GM19351 (cell line): ENCODE measurements at regions not wholly inside any gene's neighbourhood (a gene's known extent, or its start where the extent isn't known, plus 50 kb on each side); places are given as distances from the start of the nearest gene placed in this dataset.

Experiments
- ATAC-seq: cut with Tn5 transposase; IDR thresholded peaks from one replicate; pipeline ENCODE4 v1.9.1; 2021; ENCODE audit warnings: mild to moderate bottlenecking, moderate library complexity; ENCODE audit not compliant: unreplicated experiment

DNA sequence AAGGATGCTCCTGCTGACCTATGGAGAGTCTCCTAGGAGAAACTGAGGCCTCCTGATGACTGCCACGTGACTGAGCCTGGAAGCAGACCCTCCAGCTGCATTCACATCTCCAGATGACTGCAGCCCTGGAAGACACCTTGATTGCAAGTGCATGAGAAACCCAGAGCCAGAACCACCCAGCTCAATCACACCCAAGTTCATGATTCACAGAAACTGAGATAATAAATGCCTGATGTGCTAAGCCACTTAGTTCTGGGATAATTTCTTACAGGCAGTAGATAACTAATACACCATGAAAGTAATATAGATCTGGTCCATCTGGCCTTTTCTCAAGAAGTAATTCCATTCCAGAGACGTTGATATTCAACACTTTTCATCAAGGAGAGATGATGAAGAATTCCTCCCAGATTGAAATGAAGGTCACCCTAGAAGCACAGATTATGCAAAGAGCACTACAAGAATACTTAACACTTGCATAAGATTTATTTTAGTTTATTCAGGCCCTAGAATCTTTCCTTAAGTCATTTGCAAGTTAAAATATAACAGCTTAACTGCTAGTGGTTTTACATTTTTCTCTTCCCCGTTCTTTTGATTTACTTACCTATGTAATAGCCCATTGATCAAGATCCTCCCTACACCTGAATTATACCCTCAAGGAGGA is 208.2 kb upstream of the INHBA start:
- ATAC-seq = no peak

DNA sequence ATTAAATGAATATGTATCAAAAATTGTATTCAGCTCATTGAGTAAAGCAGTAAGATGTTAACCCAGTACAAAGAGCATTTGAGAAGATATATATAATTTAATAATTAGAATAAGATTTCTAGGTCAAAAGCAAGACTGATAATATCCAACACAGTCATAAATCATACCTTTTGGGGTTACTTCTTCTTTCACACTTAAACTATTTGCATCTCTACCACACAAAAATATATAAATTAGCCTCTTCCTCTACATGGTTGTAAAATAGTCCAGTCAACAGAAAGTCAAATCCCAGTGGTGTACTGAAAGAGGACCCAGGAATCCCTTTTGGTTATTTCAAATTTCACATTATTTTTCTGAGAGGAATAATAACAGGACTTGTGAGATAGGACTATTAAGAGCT is 204.6 kb upstream of the INHBA start:
- ATAC-seq = peak; percentile 55

DNA sequence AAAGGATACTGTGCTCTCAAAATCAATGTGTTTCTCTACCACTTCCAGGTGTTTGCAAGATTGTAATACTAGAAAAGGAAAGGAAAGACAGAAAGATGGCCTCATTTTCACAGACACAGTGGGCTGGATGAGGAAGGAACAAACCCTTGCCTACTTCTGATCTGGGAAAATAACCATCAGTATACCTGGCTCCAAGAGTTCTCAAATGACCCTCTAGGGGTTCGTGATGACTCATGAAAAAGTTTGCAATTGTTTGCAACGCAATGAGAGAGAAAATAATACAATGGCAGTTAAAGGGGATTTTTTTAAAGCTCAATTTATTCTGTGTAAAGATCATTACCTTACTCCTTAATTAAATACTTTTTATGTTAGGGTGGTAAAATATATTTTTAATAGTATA is 197.6 kb upstream of the INHBA start:
- no peak for ATAC-seq

DNA sequence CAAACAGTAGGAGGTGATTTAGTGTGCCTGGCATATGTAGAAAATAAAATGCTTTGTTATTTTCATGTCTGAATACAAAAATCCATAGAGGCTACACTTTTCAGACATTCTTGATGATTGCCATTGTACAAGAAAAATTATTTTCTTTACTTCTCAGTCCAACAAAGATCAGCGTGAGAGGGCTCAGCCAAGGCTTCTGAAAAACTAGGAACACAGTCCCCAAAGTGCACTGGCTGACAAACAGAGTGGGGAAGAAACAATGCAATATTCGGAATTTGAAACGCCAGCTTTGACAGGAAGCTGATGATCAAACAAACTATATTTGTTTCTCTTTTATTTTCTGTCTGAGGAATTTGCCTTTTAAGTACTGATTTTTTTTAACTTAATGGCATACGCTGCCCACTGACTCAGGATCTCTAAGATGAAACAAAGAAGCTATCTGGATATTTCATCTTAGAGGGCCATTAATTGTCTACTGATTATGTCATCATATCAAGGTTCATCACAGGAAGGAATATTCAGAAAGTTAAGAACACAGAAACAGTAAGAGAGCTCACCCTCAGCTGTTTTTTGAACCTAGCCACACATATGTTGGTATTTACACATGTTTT is 197.0 kb upstream of the INHBA start:
- no peak for ATAC-seq

DNA sequence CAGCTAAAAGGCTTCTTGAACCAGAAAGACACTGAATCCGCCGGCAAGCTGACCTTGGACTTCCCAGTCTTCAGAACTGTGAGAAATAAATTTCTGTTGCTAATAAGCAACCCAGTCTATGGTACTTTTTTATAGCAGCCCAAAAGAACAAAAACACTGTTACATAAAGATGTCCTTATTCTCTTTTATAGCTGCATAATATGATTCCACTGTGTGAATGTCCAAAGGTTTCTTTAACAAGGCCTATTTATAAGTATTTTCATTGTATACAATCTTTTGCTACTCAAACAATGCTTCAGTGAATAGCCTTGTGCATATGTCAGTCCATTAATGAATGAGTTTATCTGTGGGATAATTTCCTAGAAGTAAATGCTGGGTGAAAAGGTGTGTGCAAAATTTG is 190.8 kb upstream of the INHBA start:
- ATAC-seq = no peak

DNA sequence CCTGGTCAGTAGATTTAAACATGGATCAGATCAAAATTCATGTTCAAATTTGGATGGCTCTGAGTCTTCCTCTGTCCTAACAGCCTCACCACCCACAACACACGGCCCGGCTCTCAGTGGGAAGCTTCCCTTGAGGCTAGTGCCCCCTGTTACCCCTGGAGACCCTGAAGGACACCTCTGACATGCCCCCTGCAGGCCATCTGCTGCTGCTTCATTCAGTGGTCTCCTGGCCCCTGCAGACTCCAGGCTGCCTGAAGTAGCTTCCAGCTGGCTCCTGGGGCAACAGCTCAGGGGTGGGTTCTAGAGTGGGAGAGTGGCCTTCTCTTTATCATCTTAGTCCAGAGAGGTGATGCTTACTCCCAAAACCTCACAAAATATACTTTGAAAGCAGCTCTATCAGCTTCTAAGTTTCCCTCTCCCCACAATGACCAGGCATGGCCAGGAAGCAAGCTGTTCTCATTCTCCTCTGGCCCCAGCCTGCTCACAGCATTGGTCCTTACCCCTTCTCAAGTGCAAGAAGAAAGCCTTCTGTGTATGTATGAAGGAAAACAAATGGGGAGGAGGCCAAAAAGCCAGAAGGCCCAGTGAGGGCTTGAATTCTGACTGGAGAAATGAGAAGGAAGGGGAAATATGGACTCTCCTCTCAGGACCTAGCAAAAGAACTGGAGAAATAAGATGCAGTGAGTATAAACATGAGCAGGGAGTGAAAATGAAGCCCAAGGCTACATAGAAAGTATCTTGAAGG is 189.6 kb upstream of the INHBA start:
- ATAC-seq = peak; percentile 38

DNA sequence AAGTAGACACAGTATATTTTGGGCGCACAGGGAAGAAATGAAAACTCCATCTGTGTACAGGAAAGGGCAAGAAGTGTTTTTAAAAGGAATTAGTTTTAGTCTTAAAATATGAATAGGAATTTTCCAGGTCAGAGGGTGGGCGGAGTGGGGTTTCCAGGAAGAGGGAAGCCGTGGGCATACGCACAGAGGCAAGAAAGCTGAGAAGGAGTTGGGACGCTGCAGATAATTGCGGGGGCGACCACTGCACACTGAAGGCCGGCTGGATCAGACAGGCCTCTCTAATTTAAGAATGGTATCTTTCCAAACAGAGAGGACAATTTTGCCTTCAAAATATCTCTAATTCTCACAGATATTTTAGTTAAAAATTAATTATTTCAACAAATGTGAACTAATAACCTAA is 189.1 kb upstream of the INHBA start:
- no peak for ATAC-seq

DNA sequence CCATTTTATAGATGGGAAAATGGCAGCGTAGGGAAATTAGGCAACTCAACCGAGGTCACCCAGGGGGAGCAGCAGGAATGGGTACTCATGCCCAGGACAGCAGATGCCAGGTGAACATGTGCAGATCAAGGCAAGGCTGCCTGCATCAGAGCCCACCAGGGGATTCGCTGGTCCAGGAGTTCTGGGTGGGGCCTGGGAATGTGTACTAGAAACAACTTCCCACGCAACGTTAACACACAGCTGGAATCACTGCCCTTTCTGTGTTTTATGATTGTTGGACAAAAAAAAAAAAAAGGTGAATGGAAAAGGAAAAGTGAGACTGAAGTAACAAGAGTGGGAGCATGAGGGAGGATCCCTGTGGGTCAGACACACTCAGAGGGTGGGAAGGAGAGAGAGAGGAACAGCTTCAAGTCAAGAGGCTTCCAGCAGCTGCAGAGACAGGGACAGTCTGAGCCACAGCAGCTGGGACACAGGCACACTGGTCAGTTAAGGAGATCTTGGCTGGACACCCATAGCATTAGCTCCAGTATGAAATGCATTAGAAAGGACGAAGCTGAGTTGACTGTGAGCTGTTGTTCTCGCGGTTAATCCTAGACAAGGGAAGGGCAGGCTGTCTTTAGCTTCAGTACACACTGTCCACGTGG is 187.9 kb upstream of the INHBA start:
- ATAC-seq = no peak

DNA sequence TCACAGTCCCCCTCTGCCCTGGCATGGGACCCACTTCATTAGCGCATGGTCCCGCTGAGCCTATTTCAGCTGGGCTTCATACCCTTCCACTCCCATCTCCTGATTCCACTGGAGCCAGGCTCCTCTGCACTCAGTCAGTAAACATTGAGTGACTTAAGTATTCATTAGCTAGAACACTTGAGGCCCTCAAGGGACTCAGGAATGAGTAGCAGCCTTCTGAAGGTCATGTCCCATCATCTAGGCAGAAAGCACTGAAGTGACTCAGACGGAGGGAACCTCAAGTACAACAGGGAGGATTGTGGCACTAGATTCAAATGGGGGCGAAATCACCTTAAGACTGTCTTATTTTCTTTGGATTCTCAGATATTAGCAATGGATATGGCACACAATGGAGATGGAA is 186.6 kb upstream of the INHBA start:
- no peak for ATAC-seq

DNA sequence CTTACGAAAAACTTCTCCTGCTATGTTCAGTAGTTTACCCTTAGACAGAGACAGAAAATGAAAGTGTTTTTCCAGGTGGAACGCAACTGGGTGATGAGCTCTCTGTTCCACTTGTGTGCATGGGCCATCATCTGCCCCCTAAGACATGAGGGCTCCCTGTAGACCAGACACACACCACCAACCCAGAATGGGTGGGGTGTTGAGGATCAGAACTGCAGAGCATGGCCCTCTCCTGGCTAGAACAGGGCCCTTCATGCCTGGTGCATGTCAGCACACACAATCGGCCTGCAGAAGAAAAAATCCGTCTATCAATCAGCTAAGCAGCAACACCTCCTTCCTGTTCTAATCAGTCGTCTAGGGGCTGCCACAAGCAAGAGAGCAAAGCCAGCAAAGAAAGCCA is 186.2 kb upstream of the INHBA start:
- ATAC-seq = peak; percentile 59

DNA sequence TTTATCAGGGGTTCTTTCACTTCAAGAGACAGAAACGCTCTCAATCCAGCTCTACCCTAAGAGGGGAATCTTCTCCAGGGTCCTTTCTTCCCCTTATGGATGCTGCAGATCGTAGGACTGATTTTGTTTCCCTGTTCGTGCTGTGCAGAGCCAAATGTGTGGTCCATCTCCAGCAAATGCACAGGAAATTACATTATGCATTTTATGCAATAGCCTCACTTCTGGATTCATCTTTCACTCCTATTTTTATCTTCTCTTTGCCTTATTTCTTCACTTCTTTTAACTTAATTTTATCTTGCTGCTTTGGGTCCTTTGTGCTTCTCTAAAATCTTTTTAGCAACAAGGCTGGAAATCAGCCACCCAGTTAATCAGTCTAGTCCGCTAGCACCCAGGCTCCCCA is 184.5 kb upstream of the INHBA start:
- ATAC-seq = no peak

DNA sequence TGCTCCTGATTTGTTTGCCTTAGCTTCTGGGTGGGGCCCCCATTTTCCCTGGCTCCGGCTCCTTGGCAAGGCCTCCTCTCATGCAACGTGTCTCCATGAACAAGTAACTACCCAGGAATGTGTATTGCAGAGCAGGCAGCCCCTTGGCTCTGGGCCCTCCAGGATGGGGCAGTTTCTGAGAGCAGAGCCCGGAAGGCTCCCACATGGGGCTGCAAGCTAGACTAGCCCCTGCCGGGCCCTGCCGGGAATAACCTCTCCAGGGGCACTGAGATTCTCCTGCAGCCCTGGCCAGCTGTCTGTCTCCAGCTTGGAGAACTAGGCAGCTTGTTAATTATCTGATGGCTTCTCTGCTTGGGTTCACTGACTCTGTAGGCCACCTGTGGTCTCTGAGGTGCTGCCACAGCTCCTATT is 184.0 kb upstream of the INHBA start:
- ATAC-seq = no peak

DNA sequence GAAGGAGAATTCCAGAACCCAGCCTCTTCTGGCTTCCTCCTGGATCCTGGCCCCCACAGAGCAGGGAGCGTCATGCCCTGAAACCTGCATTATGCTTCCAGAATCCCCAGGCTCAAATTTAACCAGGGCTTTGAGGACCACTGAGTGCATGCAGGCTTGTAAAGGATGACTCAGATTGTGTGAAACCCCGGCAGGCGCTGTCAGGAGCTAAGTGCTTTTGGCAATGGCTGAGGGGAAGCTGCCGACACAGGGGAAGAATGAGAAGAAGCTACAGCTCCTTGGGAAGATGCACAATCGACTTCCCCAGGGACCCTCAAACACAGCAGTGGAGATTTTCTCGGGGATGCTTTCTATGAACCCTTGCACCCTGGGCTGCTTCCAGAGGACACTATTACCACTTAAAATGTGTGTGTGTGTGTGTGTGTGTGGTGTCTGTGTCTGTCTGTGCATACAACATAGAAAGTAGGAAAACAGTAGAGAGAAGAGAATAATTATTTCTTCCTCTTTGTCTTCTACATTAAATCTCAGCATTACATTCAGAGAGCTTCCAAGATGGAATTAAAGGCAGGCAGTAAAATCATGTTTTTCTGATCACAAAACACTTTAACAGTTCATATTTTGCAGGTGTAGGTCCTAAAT is 183.5 kb upstream of the INHBA start:
- ATAC-seq = no peak

DNA sequence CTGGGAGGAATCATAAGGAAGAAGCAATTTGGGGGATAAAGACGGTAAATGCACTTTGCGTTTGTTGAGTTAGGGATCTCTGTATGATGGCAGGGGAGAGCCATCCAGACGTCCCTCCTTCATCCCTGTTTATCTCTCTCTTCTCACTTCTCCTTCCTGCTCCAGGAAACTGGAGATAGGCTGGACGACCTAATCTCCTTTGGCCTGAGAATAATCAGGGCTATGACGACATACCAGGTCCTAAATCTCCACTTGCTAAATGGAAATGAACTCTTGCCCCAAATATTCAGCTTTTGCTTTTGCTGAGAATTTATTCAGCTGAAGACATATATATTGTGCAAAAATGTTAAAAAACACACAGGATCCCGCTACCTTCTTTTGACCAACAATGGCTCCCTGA is 182.9 kb upstream of the INHBA start:
- no peak for ATAC-seq

DNA sequence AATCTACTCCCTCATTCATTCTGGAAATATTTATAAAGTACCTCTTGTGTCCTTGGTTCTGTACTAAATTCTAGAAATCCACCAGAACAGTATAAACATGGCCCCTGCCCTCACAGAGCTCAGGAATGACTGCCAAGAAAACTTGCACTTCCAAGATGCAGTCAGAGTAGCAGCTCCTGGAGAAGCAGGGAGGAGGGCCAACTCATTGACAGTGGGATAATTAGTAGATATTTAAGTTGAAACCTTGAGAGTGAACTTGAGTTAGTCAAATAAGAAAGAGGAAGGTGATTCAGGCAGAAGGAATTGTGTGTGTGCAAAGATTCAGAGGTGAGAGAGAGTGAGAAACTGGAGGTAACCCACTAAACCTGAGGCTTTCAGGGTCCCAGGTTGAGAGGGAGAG is 182.2 kb upstream of the INHBA start:
- no peak for ATAC-seq

DNA sequence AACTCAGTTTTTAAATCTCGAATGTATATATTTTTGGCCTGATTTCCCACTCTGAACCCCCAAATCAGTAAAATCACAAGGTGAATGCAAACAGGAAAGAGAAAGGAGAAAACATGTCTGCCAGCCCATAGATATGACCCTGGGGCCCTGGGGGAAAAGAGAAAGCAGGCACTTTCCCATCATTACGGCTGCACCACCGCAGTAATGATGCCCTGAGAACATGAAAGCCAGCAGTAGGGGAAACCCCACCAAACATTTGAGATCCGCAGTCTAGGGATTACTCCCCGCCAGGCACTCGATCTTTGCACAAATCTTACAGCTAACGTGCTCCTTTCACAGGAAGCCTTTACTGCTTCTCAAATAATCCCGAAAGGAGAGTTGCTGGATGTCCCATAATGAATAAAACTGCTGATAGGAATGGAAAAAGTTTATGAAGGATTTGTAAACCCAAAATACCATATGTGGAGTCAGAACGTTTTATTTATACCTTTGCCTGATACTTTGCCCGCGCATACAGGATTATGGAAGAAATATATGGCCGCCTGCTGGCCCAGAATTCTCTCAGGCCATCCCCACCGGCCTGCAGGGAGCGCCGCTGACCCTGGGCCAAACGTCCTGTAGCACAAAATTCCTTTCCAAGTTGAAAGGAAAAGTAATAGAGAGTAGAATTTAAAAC is 180.0 kb upstream of the INHBA start:
- ATAC-seq = peak; percentile 33

DNA sequence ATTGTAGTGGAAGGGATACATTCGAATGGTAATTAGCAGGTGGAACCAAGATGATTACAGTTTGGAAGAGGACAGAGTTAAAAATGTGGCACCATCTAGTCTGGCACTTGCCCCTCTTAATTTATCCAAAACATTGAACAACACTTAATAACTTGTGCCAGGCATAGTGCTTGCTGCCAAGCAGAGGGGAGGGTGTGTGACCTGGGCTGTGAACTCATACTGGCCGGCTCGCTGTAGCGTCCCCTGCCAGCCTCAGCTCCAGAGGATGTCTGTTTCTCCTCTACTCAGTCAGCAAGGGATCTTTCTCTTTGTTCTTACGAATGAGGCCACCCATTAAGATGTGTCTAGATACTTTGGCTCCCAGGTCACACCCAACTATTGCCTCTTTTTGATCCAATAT is 179.4 kb upstream of the INHBA start:
- no peak for ATAC-seq

DNA sequence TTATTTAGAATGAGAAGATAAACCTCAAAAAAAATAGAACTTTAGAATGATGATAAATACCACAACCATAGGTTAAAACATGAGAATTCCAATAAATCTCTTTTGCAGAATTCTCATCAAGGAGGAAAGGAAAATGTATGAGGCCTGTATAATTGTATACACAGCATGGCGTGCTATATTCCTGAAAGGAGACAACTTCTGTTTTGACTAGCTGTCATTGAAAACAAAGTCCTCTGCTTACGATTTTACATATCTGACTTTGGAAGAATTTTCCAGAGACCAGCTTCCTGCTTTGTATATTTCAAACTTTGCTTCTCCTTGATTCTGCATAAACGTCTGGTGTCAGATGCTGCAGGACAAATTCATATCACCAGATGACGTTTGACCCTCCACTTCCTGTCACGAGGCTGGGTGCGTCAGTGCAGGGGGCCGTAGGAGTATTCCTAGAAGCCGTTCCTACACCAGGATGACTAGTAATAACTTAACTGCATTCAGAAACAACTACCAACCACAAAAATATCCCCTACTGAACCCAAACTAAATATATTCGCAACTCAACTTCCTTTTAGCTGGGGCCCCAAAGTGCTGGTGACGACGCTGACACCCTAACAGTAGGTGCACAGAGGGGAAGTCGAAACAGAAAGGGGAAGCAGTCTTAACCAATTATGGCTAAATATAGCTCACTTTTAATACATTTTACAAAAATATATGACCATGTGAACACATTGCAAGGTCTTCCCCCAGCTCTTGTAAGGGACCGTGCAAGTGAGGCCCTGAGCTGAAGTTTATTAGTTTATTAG is 178.6 kb upstream of the INHBA start:
- peak; percentile 92 for ATAC-seq

DNA sequence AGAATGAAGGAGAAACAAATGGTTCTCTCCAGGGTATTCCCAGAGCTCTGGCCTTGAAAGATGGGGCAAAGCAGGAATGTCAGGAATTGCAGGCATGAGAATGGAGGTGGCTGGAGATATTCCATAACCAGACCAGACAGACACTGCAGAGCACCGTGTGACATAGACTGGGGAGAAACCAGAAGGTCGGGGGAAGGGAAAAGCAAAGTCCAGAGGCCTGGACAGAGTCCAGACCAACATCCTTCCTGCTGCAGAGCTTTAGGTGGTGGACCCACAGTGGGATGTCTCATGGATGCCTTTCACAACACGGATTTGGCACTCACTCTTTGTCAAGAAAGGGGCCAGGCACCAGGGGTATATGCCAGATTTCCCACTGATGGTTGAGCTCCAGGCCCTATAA is 177.2 kb upstream of the INHBA start:
- ATAC-seq = no peak

DNA sequence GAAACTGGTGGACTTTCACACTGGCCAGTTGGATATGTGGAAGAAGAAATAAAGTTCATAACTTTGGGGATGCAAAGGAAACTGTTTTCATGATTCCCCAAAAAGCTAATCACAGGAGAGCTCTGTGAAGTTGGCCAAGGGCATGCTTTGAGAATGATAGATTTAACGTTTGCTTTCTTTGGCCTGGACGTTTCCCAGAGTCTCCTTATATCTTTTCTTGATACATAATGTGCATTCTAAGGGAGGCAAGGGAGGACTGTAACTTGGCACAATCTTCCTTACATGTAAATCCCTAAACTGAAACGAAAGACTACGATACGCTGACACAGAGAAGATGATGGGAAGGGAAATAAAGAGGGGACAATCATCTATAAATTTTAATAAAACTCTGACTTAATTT is 176.5 kb upstream of the INHBA start:
- ATAC-seq = no peak
